ENCODE measurements at regions not wholly inside any gene's neighbourhood (a gene's known extent, or its start where the extent isn't known, plus 50 kb on each side); places are given as distances from the start of the nearest gene placed in this dataset.
A peak's percentile ranks its signal among the peaks of the same experiment; 100 is the strongest.

DNA sequence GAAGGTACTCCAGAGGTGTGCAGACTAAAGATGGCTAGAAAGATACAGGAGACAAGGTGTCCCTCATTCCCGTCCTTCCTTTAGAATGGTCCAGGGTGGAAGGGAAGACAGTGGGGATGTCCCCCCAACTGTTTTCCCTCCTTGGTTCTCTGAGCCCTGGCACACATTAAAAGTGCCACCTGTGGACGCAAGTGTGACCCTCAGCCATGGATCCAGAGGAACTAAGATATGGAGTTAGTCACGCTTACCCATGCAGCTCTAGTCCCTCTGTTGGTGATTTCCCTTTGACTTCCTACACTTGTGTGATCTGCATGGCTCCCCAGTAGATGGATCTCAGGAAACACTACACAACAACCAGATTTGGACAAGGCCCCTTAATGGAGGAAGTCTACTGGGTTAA, 113.1 kb upstream of the SRD5A2 start:
- H3K9me3 ChIP-seq (replicated peaks; ENCODE audit: control insufficient read depth, insufficient read depth, low read length), result peaks cover 16% of the 10 kb centered on the region
- intact Hi-C loops (cut with micrococcal nuclease; ENCODE audit: unreplicated experiment) (no loop called here), in situ Hi-C loops (cut with MboI) (no loop called here)
- no peaks in the 10 kb centered on the region for H3K79me2 ChIP-seq (ENCODE audit: control insufficient read depth, insufficient read depth, low read length)
- CTCF ChIA-PET, result no interaction called here
- 39% methylated on average over 3 of the region's 3 CpGs for WGBS (ENCODE audit: insufficient coverage, insufficient replicate concordance, low lambda C conversion rate, missing lambda C conversion rate)
- no peak overlapping the region for H3K9ac ChIP-seq (ENCODE audit: control insufficient read depth, insufficient read depth, low read length)
- no peak overlapping the region for H3K27ac ChIP-seq (ENCODE audit: control insufficient read depth, insufficient read depth)
- ATAC-seq (no peak), DNase-seq (ENCODE audit: low read depth, low spot score) (no peak), FAIRE-seq (no peak)
- BruUV-seq (replicated peaks), result no TSS peak
- no peaks in the 10 kb centered on the region for H3K36me3 ChIP-seq (ENCODE audit: control insufficient read depth in 2 of 2, insufficient read depth in 2 of 2, low read length in 1 of 2)
- H3K4me3 ChIP-seq, result no peak overlapping the region
- no peaks in the 10 kb centered on the region for H3K27me3 ChIP-seq (replicated peaks in 1 of 2; ENCODE audit: control insufficient read depth in 2 of 2, insufficient read depth in 2 of 2, low read length in 1 of 2)
- SMC1A ChIA-PET (ENCODE audit: uncharacterized antibody, unreplicated experiment), result no interaction called here
- RAD21 ChIA-PET (ENCODE audit: unreplicated experiment), result no interaction called here
- POLR2A ChIA-PET, result no interaction called here
- no peaks in the 10 kb centered on the region for H3K4me1 ChIP-seq (ENCODE audit: control insufficient read depth, insufficient read depth, low read length)
- H4K20me1 ChIP-seq (ENCODE audit: control insufficient read depth, insufficient read depth), result no peaks in the 10 kb centered on the region
- H3K4me2 ChIP-seq (ENCODE audit: control insufficient read depth, insufficient read depth), result no peak overlapping the region
- TF ChIP-seq IKZF2 (IDR thresholded peaks at IDR 0.05), result no peak
- TF ChIP-seq RCOR1 (conservative IDR thresholded peaks at IDR 0.05; ENCODE audit: low read depth, low read length), result no peak
- TF ChIP-seq E2F8 (IDR thresholded peaks at IDR 0.05; ENCODE audit: low read depth, partially characterized antibody), result no peak
- TF ChIP-seq HDGF (IDR thresholded peaks at IDR 0.05), result no peak
- TF ChIP-seq SRF (IDR thresholded peaks at IDR 0.05; ENCODE audit: low read depth in 2 of 2, low read length in 2 of 2), result no peak
- no peak for TF ChIP-seq PAX5 (IDR thresholded peaks at IDR 0.05; ENCODE audit: borderline replicate concordance, low read depth, low read length)
- peak; percentile 21; the same call in 1 of the 2 replicates for TF ChIP-seq CEBPZ (IDR thresholded peaks at IDR 0.05; ENCODE audit: low read depth, low read length)
- TF ChIP-seq MYB (IDR thresholded peaks at IDR 0.05; ENCODE audit: borderline replicate concordance, low read depth, low read length), result no peak
- no peak for TF ChIP-seq RFX5 (IDR thresholded peaks at IDR 0.05; ENCODE audit: low read depth, low read length)
- TF ChIP-seq FOS (IDR thresholded peaks at IDR 0.05; ENCODE audit: borderline replicate concordance, extremely low read depth, insufficient read length), result no peak
- TF ChIP-seq EP300 (IDR thresholded peaks at IDR 0.05; ENCODE audit: borderline replicate concordance in 1 of 2, control insufficient read depth in 1 of 2, low read depth in 2 of 2, low read length in 2 of 2), result no peak
- TF ChIP-seq CREM (IDR thresholded peaks at IDR 0.05; ENCODE audit: low read depth), result no peak
- TF ChIP-seq ATF2 (IDR thresholded peaks at IDR 0.05; ENCODE audit: low read length), result no peak
- no peak for TF ChIP-seq ZBED1 (IDR thresholded peaks at IDR 0.05; ENCODE audit: borderline replicate concordance)
- no peak for TF ChIP-seq ZZZ3 (IDR thresholded peaks at IDR 0.05; ENCODE audit: control insufficient read depth, insufficient read length, low read depth)
- peak; percentile 93; the same call in 1 of the 2 replicates for TF ChIP-seq CBX5 (IDR thresholded peaks at IDR 0.05; ENCODE audit: low read depth)
- no peak for TF ChIP-seq BCL11A (IDR thresholded peaks at IDR 0.05; ENCODE audit: low read depth, low read length)
- H2AFZ ChIP-seq (ENCODE audit: control insufficient read depth, low read depth, low read length), result no peak overlapping the region

Measured in GM12878 (cell line).